RPMI7951 (cell line): ENCODE measurements at regions not wholly inside any gene's neighbourhood (a gene's known extent, or its start where the extent isn't known, plus 50 kb on each side); places are given as distances from the start of the nearest gene placed in this dataset.
"Not testable (repeated sequence)": the region's sequence is repeated elsewhere in the genome, so short reads cannot be mapped to it uniquely, and the experiment has no call there.

Experiments
- DNase-seq: peaks from one replicate; pipeline ENCODE4 v3.0.0-alpha.2; 2012; ENCODE audit warnings: low read depth

GRCh38 chr1:106406114-106406513 lies 650.4 kb upstream of the PRMT6 start:
- DNase-seq = no peak

- DNase-seq = not testable (repeated sequence)
These were observed 644.2 kb upstream of the PRMT6 start for GRCh38 chr1:106412321-106412720.

GRCh38 chr1:106435269-106435668 lies 621.2 kb upstream of the PRMT6 start:
- no peak for DNase-seq

DNA sequence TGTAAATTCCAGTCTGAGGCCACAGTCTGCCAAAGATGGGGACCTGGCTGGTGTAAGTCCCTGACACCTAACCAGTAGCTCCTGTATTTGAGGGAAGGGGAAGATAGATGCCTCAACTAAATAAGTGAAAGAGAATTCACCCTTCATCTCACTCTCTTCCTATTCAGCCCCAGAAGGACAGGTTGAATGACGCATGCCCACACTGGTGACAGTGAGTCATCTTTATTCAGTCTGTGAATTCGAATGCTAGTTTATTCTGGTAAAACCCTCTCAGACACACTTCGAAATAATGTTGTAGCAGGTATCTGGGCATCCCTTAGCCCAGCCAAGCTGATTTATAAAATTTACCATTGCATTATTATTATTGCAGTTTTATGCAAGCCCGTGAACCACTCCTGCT lies 617.0 kb upstream of the PRMT6 start:
- no peak for DNase-seq

GRCh38 chr1:106447466-106447865 lies 609.0 kb upstream of the PRMT6 start:
- no peak for DNase-seq

DNA sequence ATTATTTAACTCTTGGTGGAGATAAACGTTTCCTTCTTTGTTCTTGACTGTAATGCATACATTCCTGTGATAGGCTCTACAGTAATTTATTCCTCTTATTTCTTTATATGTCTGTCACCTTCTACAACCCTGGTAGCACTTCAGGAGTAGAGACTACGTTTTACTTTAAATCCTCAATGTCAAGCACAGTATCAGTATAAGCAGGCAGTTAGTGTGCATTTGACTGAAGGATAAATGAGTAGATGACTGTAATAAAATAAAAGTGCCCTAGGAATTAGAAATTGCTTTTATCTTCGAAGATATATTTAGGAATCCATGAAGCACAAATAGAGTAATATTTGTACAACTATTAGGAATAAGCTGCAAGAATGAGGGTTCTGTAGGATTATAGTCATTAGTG lies 599.6 kb upstream of the PRMT6 start:
- DNase-seq = no peak

GRCh38 chr1:106457368-106457767 lies 599.1 kb upstream of the PRMT6 start:
- DNase-seq = no peak

DNA sequence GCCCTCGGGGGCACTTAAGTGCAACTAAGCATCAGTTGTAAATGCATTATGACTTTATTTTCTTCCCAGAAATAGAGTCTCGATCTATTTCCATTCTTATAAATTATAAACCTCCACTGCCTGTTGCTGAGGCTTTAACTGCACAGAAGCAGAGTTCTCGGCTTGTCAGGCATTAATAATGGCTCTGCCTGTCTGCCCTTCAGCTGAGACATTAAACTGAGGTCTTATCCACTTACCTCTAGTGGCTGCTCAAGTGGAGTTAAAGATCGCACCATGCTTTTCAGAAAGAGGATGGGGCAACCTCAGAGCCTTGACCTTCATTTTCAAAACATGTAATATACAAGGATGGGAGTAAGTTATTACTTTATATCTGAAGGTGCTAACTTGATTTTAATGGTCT lies 597.6 kb upstream of the PRMT6 start:
- no peak for DNase-seq

DNA sequence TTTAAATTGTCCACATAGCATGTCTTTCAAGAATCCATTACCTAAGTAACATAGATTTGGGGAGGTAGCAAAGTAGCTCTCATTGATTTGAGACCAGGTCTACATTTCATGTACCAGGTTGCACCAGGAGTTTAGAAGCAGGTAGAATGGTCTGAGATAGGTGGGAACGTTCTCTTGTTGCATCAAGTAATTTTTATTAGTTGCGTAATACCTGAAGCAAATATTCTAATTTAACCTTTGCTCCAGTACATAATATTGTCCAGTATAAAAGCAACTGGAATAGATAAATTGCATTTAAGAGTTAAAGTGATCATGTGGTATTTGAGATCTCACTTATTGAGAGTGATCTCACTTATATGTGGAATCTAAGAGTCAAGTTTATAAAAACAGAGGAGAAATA lies 597.1 kb upstream of the PRMT6 start:
- no peak for DNase-seq

DNA sequence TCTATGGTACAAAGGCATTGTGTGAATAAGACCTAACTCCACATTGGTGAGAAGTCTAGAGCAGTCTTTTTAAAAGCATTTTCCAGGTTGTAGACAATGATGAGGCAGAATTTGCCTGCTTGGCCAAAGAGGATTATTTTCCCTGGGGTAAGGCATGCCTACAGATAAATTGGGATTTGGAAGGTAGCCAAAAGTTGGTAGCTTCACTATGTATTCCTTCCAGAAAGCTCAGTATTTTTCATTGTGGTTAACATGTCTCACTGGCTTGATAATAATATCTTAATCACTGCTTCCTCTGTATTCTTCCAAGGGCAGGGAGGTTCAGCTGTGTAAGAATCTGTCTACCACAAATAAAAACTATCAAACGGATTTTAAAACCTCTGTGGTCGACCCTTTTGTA lies 590.8 kb upstream of the PRMT6 start:
- DNase-seq = no peak

GRCh38 chr1:106480629-106481028 lies 575.8 kb upstream of the PRMT6 start:
- DNase-seq = no peak

DNA sequence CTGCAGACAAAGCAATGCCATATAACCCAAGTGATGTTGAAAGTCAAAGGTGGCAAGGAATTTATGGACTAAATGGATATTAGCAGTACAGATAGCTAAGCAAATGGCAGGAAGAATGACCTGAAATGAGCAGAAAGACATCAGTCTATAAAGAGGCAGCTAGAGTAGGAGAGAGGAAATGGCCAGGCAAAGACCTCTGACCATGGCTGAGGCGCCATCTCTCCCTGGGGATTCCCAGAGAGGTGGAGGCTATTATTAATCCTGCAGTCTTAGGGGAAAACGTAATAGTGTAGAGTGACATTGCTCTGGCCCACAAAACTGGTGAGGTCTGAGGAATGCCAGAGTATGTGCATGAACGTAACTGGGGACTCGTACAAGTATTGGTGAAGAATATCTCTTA lies 563.6 kb upstream of the PRMT6 start:
- no peak for DNase-seq

- DNase-seq = no peak
These were observed 561.8 kb upstream of the PRMT6 start for GRCh38 chr1:106494646-106495045.

GRCh38 chr1:106498238-106498637 lies 558.2 kb upstream of the PRMT6 start:
- DNase-seq = no peak

DNA sequence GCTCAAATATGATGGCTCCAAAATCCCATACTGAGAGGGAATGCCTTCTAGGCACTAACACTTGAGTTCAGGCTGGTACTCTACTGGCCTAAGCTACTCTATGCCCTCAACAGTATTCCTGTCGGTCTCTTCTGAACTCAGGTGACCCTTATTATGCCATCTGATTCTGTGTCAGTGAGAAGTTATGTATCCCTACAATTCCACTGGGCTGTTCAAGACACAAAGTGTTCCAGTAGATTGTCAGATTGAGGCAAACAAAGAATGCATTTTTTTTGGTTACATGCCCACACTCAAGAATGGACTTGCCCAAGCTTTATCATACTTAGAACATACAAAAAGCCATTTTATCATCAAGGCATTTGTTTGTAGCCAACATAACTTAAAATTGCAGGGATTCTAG lies 553.8 kb upstream of the PRMT6 start:
- no peak for DNase-seq

DNA sequence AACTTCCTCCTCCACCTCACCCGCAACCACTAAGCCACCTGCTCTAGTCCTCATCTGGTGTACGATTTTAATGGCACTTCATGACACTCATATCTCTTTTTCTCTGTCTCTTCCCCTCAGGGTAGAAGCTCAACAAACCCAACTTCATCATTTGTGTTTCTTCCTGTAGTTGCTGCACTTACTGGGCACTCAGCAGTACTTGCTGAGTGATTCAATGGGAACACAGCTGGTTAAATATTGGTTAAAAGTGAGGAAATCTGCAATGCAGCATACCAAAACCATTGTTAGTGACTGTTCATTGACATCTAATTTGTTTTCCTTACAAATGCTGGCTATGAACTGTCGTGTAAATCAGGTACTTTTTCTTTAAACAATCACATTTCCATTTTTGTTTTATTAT lies 541.1 kb upstream of the PRMT6 start:
- no peak for DNase-seq

DNA sequence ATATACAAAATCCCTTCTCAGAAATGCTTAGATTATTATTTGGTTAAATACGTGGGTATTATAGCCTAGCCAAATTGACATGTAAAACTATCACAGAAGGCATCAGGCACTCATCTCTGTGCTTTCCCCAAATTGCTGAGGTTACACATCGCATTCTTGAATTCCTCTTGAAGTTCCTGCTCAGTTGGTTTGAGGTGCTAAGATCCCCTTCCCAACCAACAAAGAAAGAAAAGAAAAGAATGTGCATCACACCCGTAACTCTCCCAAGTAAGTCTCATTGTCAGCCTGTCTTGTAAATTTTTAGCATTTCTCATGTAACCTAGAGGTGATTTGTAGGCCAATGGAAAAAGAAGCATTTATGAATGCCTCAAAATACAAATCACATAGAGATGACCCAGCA lies 539.2 kb upstream of the PRMT6 start:
- no peak for DNase-seq

- DNase-seq = no peak
These were observed 533.0 kb upstream of the PRMT6 start for GRCh38 chr1:106523497-106523896.

DNA sequence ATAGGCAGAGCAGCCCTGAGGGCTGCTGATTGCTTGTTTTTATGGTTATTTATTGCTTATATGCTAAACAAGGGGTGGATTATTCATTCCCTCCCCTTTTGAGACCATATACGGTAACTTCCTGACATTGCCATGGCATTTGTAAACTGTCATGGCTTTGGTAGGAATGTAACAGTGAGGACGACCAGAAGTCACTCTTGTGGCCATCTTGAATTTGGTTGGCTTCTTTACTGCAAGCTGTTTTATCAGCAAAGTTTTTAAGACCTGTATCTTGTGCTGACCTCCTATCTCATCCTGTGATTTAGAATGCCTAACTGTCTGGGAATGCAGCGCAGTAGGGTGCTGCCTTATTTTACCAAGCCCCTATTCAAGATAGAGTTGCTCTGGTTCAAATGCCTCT lies 531.8 kb upstream of the PRMT6 start:
- no peak for DNase-seq

- DNase-seq = peak; percentile 3
These were observed 529.8 kb upstream of the PRMT6 start for GRCh38 chr1:106526650-106527049.

- no peak for DNase-seq
These were observed 521.9 kb upstream of the PRMT6 start for GRCh38 chr1:106534612-106535011.

DNA sequence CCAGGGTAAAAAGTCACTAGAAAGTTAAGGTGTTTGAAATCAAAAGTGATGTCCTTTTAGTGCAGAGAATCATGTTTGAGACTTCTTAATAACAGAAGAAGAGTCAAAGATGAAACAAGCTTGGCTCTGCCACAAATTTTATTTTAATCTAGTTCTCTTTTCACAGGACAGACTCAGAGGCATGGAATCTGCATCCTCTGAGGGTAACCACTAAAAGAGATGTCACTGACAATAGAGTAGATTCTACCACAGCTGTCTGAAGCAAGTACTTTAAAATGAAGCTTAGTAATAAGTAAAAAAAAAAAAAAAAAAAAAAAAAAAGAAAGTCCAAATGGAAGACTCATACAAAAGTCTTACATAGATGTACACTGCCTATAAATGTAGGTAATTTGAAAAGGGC lies 519.7 kb upstream of the PRMT6 start:
- no peak for DNase-seq

GRCh38 chr1:106548726-106549125 lies 507.7 kb upstream of the PRMT6 start:
- DNase-seq = no peak

DNA sequence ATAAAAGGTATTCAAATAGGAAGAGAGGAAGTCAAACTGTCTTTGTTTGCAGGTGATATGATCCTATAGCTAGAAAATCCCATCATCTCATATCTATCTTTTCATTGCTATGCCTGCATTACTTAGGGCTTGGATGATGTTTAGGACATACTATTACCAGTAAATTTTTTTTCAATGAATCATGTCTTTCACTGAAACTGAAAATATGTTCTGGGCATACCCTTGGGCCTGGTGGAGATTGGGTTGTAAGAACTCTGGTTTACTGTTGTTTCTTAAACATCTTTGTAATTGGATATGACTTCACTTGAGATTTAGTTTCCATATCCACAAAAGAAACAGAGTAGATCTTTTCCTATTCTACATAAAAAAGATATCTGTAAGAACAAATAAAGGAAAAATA lies 502.2 kb upstream of the PRMT6 start:
- no peak for DNase-seq

DNA sequence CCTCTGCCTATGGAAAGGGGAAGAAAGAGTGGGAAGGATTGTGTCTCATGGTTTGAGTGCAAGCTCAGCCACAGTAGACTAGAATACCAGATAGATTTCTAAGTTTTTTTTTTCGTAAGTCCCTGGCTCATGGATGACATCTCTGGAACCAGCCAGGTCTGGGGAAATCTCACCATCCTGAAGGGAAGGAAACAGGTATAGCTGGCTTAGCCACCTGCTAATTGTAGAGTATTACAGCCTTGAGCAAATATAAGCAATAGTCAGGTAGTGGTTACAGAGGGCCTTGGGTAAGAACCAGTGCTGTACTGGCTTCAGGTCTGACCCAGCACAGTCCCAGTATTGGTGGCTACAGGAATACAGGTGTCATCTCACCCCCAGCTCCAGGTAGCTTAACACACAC lies 500.9 kb upstream of the PRMT6 start:
- no peak for DNase-seq
